ENCODE measurements at regions not wholly inside any gene's neighbourhood (a gene's known extent, or its start where the extent isn't known, plus 50 kb on each side); places are given as distances from the start of the nearest gene placed in this dataset.

DNA sequence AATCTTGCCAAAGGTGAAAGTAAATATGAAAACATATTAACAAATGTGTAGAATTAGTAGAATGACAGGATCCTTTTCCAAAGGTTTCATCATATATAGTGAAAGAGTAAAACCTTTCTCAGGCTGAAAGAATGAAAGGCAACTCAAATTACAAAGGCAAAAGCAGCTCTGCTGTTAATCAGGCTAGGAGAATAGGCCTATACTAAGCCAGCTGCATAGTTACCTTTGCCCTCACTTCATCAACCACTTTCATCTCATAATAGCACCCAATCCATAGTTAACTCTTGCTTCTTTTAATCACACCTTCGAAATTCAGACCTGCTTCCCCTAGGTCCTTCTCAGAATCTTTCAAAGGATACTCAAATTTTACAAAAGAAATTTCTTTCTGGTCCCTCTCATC, 1167.6 kb upstream of the ATXN8OS start:
- TF ChIP-seq, protein P1, sequence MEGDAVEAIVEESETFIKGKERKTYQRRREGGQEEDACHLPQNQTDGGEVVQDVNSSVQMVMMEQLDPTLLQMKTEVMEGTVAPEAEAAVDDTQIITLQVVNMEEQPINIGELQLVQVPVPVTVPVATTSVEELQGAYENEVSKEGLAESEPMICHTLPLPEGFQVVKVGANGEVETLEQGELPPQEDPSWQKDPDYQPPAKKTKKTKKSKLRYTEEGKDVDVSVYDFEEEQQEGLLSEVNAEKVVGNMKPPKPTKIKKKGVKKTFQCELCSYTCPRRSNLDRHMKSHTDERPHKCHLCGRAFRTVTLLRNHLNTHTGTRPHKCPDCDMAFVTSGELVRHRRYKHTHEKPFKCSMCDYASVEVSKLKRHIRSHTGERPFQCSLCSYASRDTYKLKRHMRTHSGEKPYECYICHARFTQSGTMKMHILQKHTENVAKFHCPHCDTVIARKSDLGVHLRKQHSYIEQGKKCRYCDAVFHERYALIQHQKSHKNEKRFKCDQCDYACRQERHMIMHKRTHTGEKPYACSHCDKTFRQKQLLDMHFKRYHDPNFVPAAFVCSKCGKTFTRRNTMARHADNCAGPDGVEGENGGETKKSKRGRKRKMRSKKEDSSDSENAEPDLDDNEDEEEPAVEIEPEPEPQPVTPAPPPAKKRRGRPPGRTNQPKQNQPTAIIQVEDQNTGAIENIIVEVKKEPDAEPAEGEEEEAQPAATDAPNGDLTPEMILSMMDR (IDR thresholded peaks at IDR 0.05 in 2 of 3, conservative IDR thresholded peaks at IDR 0.05 in 1 of 3; ENCODE audit: control insufficient read depth in 2 of 3, extremely low read depth in 1 of 3, insufficient read depth in 1 of 3, low read depth in 3 of 3, low read length in 3 of 3): no peak
- TF ChIP-seq BRCA1 (IDR thresholded peaks at IDR 0.05; ENCODE audit: low read depth, low read length) (no peak), TCF12 (IDR thresholded peaks at IDR 0.05; ENCODE audit: low read depth, low read length) (no peak), SP1 (IDR thresholded peaks at IDR 0.05; ENCODE audit: low read depth, low read length) (no peak)
